ENCODE measurements at regions not wholly inside any gene's neighbourhood (a gene's known extent, or its start where the extent isn't known, plus 50 kb on each side); places are given as distances from the start of the nearest gene placed in this dataset.
"Not testable (repeated sequence)": the region's sequence is repeated elsewhere in the genome, so short reads cannot be mapped to it uniquely, and the experiment has no call there.

DNA sequence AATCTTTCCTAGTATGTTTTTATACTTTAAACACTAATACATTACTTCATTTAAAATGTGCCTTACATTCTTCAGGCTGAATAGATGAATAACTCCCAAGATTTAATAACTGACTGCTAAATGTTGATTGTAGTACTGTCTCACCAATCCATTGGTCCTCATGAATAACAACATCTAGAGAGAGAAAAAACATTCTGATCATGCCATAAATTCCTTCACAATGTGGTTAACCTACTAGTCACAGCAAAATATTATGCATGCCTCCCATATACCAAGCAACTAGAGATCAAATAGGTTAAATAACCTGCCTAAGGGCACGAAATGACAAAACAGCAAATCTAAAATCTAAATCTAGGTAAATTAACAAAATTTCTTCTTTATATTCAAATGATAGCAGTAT, 66.2 kb downstream of the SYT15 start:
- not testable (repeated sequence) for DNase-seq (ENCODE audit: low read depth in 3 of 3)

DNA sequence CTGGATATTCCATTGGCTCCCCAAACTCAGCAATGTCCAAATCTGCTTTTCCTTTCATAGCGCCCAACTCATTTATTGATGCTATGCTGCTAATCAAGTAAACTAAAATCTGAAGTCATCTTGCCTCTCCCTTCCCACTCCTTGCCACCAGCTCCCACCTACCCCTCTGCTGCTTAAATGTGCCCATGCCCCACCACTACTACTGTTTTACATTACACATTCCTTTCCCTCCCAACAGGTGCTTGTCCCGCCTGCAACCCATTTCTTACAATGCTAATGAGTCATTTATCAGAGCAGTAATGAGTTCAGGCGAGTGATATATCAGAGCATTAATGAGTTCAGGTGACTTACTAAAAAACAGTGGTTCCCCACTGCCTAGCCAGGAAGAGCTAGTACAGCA, 67.2 kb downstream of the SYT15 start:
- not testable (repeated sequence) for DNase-seq (ENCODE audit: low read depth in 3 of 3)

DNA sequence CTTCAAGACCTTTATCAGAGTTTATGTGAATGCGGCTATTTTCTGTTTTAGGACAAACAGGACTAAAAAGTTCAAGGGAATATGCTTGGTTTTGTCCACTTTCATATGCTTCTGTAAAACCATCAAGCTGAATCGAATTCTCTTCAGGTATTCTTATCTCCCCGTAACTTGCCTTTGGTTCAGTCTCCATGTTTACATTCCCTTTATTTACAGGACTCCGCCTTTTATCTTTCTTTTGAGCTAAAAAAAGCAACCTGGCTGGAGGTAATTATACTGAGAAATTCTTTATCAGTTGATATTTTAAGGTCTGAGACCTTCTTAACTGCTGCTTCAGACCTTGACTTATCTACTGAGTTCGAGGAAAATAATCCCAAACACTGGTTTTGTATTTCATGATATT, 72.0 kb downstream of the SYT15 start:
- not testable (repeated sequence) for DNase-seq (ENCODE audit: low read depth in 3 of 3)

- not testable (repeated sequence) for DNase-seq (ENCODE audit: low read depth in 3 of 3)
These were observed 78.5 kb downstream of the SYT15 start for GRCh38 chr10:46657437-46657836.

GRCh38 chr10:46660027-46660834, 81.3 kb downstream of the SYT15 start:
- DNase-seq (ENCODE audit: low read depth in 3 of 3), result not testable (repeated sequence)

GRCh38 chr10:46660835-46661164, 81.9 kb downstream of the SYT15 start:
- DNase-seq (ENCODE audit: low read depth in 3 of 3), result not testable (repeated sequence)

GRCh38 chr10:46665536-46665935, 86.6 kb downstream of the SYT15 start:
- not testable (repeated sequence) for DNase-seq (ENCODE audit: low read depth in 3 of 3)

GRCh38 chr10:46668357-46668997, 89.5 kb downstream of the SYT15 start:
- DNase-seq (ENCODE audit: low read depth in 3 of 3), result not testable (repeated sequence)

GRCh38 chr10:46677836-46678435, 99.0 kb downstream of the SYT15 start:
- DNase-seq (ENCODE audit: low read depth in 3 of 3), result not testable (repeated sequence)

DNA sequence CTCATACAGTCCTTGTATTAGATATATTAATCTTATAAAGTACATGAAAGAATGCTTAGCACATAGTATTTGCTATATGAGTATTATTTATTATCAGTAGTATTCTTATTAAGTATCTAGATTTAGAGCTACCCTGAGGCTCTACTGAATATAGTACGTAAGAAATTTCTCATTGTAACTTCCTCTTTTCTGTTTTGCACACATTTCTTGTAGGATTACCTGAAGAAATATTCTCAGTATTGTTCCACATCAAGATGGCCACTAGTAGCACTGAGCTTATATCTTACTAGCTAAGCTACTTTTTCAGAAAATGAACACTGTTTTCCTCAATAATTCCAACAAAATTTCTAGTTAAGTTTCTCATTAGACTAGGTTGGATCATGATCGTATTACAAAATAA, 112.5 kb downstream of the SYT15 start:
- not testable (repeated sequence) for DNase-seq (ENCODE audit: low read depth in 3 of 3)

DNA sequence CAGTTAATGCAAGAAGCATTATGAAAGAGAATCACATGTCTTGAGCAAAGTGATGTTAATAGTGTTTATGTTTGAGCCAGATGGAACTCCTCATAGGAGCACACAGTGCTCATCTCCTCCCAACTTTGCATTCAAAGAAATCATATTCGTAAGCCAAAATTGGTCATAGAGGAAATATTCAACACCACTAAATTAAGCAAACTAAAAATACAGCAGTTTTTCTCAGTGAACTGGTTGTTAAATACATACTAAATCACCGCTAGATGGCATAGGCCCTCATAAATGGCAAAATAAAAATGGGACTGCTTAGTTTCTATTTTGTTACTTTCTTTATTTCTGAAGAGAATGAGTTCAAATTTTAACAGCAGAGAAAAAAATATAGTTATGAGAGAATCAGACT, 114.3 kb downstream of the SYT15 start:
- not testable (repeated sequence) for DNase-seq (ENCODE audit: low read depth in 3 of 3)

DNA sequence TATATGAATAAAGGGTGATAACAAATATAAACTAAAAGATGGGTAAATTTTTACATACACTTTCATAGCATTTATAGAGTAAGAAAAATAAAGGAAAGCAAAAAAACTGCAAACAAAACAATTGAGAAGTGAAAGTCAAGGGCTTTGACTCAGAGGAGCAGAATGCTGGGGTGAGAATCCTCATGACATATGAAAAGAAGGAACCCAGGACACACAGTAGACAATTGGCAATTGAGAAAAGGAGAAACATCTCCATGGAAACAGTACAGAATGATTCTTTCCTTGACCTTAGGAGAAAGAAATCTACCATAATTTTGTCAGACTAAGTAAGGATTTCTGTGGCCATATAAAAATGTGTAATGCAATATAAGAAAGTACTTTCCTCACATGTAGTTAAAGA, 138.3 kb downstream of the SYT15 start:
- DNase-seq (ENCODE audit: low read depth in 3 of 3), result not testable (repeated sequence)

- DNase-seq (ENCODE audit: low read depth in 3 of 3), result not testable (repeated sequence)
These were observed 139.1 kb downstream of the SYT15 start for GRCh38 chr10:46718014-46718413.

GRCh38 chr10:46720386-46720785, 141.5 kb downstream of the SYT15 start:
- not testable (repeated sequence) for DNase-seq (ENCODE audit: low read depth in 3 of 3)

DNA sequence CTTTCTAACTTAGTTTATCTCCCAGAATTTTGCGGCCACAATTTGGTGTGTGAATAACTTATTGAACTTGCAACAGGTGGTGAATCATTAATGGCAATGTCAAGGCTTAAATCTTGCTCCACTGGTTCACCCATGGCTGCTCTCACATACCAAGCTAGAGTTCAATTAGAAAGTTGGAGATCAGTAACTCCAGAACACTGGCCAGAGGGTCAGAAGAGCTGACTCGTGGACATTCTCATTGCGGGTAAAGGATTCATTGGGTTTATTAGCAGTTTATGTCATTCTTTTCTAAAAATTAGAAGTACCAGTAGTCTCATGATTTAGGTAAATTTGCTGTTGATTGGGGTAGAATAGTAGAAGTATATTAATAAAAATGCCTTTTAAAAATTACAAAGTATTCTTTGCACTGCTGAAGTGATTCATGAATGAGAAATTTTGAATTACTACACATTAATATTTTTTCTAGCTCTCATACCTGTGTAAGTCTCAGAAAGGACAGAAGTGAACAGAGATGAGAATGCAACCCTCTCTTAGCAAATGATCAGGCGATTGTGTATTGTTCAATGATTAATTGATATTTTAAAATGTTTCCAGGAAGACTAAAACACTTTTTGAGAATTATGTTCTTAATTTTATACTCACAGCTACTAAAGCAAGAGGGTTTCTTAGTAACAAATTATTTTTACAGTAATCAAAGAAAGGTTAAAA, 142.0 kb downstream of the SYT15 start:
- DNase-seq (ENCODE audit: low read depth in 3 of 3), result not testable (repeated sequence)

DNA sequence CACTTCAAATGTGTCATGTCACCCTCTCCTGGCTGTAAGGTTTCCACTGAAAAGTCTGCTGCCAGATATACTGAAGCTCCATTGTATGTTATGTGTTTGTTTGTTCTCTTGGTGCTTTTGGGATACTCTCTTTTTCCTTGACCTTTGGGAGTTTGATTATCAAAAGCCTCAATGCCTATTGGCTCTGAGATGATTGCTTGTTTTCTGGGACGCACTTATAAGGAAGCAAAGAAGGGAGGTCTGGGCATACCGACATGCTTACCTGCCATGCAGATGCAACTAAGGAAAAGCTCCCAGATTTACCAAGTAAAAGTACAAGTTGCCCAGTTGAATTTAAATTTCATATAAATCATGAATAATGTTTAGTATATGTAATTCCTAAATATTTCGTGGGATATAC, 145.3 kb downstream of the SYT15 start:
- DNase-seq (ENCODE audit: low read depth in 3 of 3), result not testable (repeated sequence)

DNA sequence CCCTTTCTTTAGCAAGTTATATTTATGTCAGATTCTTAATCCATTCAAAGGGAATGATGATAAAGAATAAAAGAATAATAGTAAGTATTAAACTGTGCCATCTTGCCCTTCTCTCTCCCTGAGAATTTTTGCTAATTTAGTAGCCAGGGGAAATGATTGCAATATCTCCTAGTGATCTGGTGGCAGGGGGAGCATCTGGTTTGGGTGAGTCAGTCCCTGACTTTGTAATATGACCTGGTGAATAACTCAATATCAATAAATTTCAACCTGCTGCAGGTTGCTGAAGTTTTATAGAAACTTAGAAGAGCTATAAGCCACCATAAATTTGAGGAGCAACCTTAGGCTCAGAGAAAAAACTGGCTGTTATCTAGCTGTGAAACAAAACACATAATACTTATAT, 149.4 kb downstream of the SYT15 start:
- not testable (repeated sequence) for DNase-seq (ENCODE audit: low read depth in 3 of 3)

GRCh38 chr10:46730729-46731128, 151.8 kb downstream of the SYT15 start:
- DNase-seq (ENCODE audit: low read depth in 3 of 3), result not testable (repeated sequence)

DNA sequence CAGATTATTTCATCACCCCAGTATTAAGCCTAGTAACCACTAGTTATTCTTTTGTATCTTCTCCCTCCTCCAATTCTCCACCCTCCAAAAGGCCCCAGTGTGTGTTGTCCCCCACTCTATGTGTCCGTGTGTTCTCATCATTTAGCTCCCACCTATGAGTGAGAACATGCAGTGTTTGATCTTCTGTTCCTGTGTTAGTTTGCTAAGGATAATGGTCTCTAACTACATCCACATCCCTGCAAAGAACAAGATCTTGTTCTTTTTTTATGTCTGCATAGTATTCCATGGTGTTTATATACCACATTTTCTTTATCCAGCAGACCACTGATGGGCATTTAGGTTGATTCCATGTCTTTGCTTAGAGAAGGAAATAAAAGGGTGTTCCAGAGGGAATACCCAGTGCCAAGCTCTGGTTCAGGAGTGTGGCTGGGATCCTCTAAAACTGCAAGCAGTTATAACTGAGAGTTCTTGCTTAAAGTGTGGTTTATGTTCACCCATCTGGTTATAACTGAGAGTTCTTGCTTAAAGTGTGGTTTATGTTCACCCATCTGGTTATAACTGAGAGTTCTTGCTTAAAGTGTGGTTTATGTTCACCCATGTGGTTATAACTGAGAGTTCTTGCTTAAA, 154.8 kb downstream of the SYT15 start:
- not testable (repeated sequence) for DNase-seq (ENCODE audit: low read depth in 3 of 3)

- DNase-seq (ENCODE audit: low read depth in 3 of 3), result not testable (repeated sequence)
These were observed 155.3 kb downstream of the SYT15 start for GRCh38 chr10:46734262-46734642.

DNA sequence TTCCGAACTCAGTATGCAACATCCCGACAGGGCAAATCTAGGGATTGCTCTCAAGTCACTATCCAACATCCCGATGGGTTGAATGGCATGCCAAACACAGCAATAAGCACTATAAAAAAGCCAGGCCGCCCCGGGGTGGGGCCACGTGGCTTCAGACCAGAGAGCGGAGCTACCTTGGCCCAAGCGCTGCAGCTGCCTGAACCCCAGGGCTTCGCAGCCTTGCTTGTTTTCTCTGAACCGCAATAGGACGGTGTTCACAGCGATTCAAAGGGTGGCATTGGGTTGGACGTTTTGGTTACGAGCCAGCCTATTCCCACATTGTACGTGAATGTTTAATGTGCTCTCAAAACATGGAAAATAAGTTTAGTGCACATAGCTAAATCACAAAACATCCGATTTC, 161.0 kb downstream of the SYT15 start:
- not testable (repeated sequence) for DNase-seq (ENCODE audit: low read depth in 3 of 3)

GRCh38 chr10:46740368-46740767, 161.4 kb downstream of the SYT15 start:
- not testable (repeated sequence) for DNase-seq (ENCODE audit: low read depth in 3 of 3)
